Fibroblast of skin of right quadriceps (primary cell): ENCODE measurements at regions not wholly inside any gene's neighbourhood (a gene's known extent, or its start where the extent isn't known, plus 50 kb on each side); places are given as distances from the start of the nearest gene placed in this dataset.

ENCODE experiments used
- DNase-seq: peaks from one replicate; pipeline ENCODE4 v3.0.0-alpha.2; 2013

- DNase-seq = no peak
These were observed 51.9 kb upstream of the TMEM163 start for GRCh38 chr2:134770702-134771101.

GRCh38 chr2:134771313-134771801, 52.6 kb upstream of the TMEM163 start:
- DNase-seq = no peak

- no peak for DNase-seq
These were observed 53.8 kb upstream of the TMEM163 start for GRCh38 chr2:134772493-134773169.

- DNase-seq = no peak
These were observed 54.5 kb upstream of the TMEM163 start for GRCh38 chr2:134773335-134773734.

- DNase-seq = no peak
These were observed 55.3 kb upstream of the TMEM163 start for GRCh38 chr2:134773759-134774742.

GRCh38 chr2:134774786-134775641, 56.2 kb upstream of the TMEM163 start:
- no peak for DNase-seq

GRCh38 chr2:134776836-134777235, 58.0 kb upstream of the TMEM163 start:
- no peak for DNase-seq

- no peak for DNase-seq
These were observed 58.8 kb upstream of the TMEM163 start for GRCh38 chr2:134777593-134777992.

- no peak for DNase-seq
These were observed 59.6 kb upstream of the TMEM163 start for GRCh38 chr2:134778372-134778771.

- DNase-seq = no peak
These were observed 57.4 kb upstream of the ACMSD start for GRCh38 chr2:134780972-134781371.

- no peak for DNase-seq
These were observed 56.3 kb upstream of the ACMSD start for GRCh38 chr2:134782107-134782506.

GRCh38 chr2:134782792-134783191, 55.6 kb upstream of the ACMSD start:
- DNase-seq = peak; percentile 15

GRCh38 chr2:134783912-134784311, 54.5 kb upstream of the ACMSD start:
- DNase-seq = no peak

GRCh38 chr2:134785659-134786430, 52.6 kb upstream of the ACMSD start:
- no peak for DNase-seq

GRCh38 chr2:134788417-134788816, 50.0 kb upstream of the ACMSD start:
- DNase-seq = no peak
